ENCODE measurements at regions not wholly inside any gene's neighbourhood (a gene's known extent, or its start where the extent isn't known, plus 50 kb on each side); places are given as distances from the start of the nearest gene placed in this dataset.

GRCh38 chr20:48164566-48165400, 379.5 kb upstream of the SULF2 start:
- DNase-seq (ENCODE audit: low spot score), result no peak

GRCh38 chr20:48164034-48164433, 378.8 kb upstream of the SULF2 start:
- intact Hi-C loops (cut with DNase I), result no loop called here
- DNase-seq (ENCODE audit: low spot score), result no peak

More at GRCh38 chr20:48164566-48165400, 379.5 kb upstream of the SULF2 start:
- intact Hi-C loops (cut with DNase I), result no loop called here

- intact Hi-C loops (cut with DNase I), result no loop called here
- no peak for DNase-seq (ENCODE audit: low spot score)
Measured at GRCh38 chr20:48163505-48163904, 378.2 kb upstream of the SULF2 start.

GRCh38 chr20:48162621-48163020, 377.3 kb upstream of the SULF2 start:
- intact Hi-C loops (cut with DNase I), result no loop called here

DNA sequence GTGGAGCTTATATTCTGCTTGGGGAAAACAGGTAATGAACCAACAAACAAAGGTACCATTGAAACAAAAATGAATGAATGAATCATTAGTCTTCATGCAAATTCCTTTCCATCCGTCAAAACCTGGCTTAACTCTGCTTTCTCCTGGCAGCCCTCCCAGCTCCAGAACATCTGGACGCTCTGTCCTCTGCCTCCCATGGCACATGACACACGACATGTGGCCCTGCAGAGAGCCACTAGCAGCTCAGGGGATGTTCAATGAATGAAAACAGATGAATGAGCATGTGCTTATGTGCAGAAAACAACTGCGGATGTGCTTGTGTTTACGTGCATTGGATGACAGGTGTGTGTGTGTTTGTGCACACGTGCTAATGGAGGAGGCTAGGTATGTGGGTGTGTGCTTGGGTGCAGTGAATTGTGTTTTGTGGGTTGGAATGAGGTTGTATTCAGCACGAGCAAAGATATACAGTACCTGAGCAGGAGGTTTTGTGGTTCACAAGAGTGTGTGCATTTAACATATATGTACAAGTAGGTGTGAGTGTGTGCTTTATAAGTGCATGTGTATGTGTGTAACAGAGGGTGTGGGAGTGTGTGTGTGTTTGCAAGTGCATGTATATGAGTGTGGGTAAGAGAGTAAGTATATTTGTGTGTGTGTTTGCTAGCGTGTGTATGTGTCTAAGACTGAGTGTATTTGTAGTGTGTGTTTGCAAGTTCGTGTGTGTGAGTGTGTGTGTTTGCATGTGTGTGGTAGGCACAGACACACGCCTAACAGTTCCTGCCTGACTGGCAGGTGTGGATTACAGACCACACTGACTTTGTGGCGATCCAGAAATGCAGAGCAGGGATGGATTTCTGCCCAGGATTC, 374.1 kb upstream of the SULF2 start:
- intact Hi-C loops (cut with DNase I), result no loop called here
- no peak for DNase-seq (ENCODE audit: low spot score)

More at GRCh38 chr20:48162621-48163020, 377.3 kb upstream of the SULF2 start:
- no peak for DNase-seq (ENCODE audit: low spot score)

DNA sequence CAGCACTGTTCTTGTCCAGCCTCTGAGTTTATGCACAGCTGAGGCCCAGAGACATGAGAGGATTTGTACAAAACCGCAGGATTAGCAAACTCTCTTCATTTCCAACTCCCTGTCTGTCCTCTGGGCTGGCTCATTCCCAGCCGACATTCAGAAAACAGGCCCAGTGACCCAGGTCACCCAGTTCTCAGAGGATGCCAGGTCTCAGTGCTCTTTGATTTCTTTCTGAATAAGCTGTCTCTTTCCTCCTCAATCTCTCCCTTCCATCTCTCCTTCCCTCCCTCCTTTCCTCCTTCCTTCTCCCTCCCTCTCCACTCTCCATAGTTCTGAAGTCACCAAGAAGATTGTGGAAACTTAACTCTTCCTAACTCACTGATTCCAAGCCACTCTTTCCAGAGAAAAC, 372.7 kb upstream of the SULF2 start:
- DNase-seq (ENCODE audit: low spot score), result no peak
- intact Hi-C loops (cut with DNase I), result no loop called here

DNA sequence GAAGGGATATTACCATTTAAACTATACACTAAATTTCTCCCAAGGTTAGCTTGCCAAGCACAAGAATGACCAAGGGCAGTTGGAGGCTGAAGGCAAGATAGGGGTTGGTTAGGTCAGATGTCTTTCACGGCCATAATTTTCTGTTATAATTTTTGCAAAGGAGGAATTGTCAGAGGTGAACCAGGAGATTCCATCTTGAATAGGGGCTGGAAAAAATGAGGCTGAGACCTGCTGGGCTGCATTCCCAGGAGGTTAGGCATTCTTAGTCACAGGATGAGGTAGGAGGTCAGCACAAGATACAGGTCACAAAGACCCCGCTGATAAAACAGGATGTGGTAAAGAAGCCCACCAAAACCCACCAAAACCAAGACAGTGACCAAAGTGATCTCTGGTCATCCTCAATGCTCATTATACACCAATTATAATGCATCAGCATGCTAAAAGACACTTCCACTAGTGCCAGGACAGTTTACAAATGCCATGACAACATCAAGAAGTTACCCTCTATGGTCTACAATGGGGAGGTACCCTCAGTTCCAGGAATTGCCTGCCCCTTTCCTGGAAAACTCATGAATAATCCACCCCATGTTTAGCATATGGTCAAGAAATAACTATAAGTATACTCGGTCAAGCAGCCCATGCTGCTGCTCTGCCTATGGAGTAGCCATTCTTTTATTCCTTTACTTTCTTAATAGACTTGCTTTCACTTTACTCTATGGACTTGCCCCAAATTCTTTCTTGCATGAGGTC, 371.8 kb upstream of the SULF2 start:
- intact Hi-C loops (cut with DNase I), result no loop called here
- peak; percentile 7 for DNase-seq (ENCODE audit: low spot score)

GRCh38 chr20:48156521-48156920, 371.2 kb upstream of the SULF2 start:
- intact Hi-C loops (cut with DNase I), result no loop called here
- DNase-seq (ENCODE audit: low spot score), result no peak

GRCh38 chr20:48155268-48155667, 370.0 kb upstream of the SULF2 start:
- intact Hi-C loops (cut with DNase I), result no loop called here
- no peak for DNase-seq (ENCODE audit: low spot score)

- intact Hi-C loops (cut with DNase I), result no loop called here
- no peak for DNase-seq (ENCODE audit: low spot score)
Measured at GRCh38 chr20:48154040-48154765, 368.9 kb upstream of the SULF2 start.

DNA sequence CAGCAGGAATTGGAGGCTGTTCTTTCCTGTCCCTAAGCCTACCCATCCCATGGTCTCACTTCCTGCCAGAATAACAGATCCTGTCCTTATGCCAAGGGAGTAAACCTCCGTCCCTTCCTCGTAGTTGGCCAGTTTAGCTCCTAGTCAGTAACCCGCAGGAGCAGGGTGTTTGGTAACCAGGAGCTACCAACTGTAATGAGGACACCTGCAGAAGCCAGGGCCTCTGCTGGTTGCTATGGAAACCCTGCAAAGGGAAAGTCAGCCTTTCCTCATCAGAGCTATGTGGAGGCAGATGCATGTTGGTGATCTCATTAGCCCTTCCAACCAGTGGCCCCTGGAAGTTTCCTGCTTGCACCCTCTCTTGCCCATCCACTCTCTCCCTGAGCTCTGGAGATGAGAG, 368.2 kb upstream of the SULF2 start:
- DNase-seq (ENCODE audit: low spot score), result no peak
- intact Hi-C loops (cut with DNase I), result no loop called here

DNA sequence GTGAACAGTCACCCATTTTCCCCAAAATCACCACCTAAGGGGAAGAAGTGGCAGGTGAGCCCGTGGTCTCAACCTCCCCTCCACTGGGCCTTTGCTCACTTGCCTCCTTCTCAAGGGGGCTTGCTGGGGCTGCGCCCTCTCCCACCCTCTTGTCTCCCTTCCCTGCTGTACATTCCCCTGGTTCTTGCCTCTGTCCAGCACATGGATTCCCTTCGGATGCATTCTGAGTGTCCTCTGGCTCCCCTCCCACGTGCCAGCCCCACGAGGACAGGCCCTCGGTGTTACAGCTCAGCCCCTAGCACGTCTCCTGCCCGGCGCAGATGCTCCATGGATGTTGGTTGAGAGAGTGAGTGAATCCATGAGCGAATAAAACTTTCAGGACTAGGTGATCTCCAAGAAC, 367.8 kb upstream of the SULF2 start:
- intact Hi-C loops (cut with DNase I), result no loop called here
- no peak for DNase-seq (ENCODE audit: low spot score)

DNA sequence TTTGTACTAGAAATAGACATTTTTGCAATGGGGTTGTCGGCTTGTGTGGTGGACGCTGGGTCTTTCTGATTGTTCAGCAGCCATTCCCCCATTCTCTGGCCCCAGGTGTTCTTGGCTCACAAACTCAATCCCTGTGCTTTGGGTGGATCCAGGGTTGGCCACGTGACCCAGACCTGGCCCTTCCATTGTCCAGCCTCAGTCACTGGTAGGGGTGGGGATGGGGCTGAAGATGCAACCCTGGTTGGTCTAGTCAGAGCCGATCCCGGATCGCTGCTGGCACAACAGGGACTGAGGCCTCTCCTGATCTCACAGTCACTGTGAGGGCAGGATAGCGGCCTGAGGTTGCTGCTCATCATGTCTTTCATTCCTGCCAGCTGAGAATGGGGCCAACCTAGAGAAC, 365.3 kb upstream of the SULF2 start:
- no peak for DNase-seq (ENCODE audit: low spot score)
- intact Hi-C loops (cut with DNase I), result no loop called here

GRCh38 chr20:48149902-48150301, 364.6 kb upstream of the SULF2 start:
- DNase-seq (ENCODE audit: low spot score), result no peak
- intact Hi-C loops (cut with DNase I), result no loop called here

GRCh38 chr20:48148916-48149672, 363.8 kb upstream of the SULF2 start:
- no peak for DNase-seq (ENCODE audit: low spot score)
- intact Hi-C loops (cut with DNase I), result no loop called here

DNA sequence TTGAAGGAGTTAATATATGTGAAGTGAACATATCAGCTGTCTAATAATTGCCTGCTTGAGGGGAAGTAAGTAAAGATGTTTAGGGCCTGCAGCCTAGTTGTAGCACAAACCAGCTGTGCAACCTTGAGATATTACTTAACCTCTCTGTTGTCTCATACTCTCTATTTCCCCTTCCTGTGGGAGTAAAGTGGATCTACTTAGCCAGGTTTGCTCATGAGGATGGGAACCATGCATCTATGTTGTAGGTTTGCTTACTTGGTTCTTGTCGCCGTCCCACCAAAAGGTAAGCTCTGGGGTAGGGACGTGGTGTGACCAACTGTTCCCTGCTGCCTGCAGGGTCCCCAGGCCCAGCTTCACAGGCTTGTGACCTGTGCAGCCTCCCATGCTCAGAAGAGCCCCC, 362.7 kb upstream of the SULF2 start:
- no peak for DNase-seq (ENCODE audit: low spot score)
- intact Hi-C loops (cut with DNase I), result no loop called here

DNA sequence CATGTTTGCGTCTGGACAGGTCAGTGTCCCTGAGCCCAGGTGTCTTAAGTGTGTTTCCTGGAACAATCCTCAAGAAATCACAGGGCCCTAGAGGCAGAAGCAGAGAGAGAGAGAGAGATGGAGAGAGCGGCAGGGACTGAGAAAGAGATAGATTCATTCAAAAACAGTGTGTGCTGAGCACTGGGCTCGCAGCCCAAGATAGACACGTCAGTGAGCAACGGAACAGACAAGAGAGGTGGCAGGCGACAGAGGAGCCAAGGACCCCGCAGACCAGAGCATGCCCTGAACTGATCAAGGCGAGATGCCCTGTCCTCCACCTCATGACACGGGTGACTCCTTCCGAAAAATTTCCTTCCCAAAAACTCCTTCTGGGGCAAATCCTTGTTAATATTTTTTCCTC, 362.0 kb upstream of the SULF2 start:
- DNase-seq (ENCODE audit: low spot score), result no peak
- intact Hi-C loops (cut with DNase I), result no loop called here

- intact Hi-C loops (cut with DNase I), result no loop called here
- DNase-seq (ENCODE audit: low spot score), result no peak
Measured at GRCh38 chr20:48146877-48147276, 361.6 kb upstream of the SULF2 start.

DNA sequence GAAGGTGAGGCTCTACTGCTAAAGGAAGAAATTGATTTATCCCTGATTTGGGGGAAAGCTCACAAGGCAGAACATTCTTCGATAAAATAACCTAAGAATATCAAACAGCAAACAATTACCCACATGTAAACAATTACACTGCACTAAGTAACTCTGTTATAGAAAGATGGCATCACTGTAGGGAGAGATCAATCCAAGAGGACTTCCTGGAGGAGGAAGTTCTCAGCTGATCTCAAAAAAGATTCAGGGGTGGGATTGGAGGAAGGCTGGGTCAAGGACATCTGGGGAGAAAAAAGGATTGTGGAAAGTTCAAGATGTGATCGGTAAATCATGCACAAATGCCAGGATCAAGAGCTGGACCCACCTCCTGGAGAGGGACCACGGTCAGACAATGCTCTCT, 361.0 kb upstream of the SULF2 start:
- intact Hi-C loops (cut with DNase I), result no loop called here
- no peak for DNase-seq (ENCODE audit: low spot score)

All from cardiac septum (tissue), 1 donor.